Heart right ventricle (tissue), 16 donors: ENCODE measurements at regions not wholly inside any gene's neighbourhood (a gene's known extent, or its start where the extent isn't known, plus 50 kb on each side); places are given as distances from the start of the nearest gene placed in this dataset.
"Not testable (repeated sequence)": the region's sequence is repeated elsewhere in the genome, so short reads cannot be mapped to it uniquely, and the experiment has no call there.

ENCODE experiments used
- ATAC-seq, 8 donors: fragments of 200-7000 bp; cut with Tn5 transposase; one replicate each; pipeline ENCODE4 v1.9.1; 2020; ENCODE audit warnings: mild to moderate bottlenecking in 8 of 8, moderate library complexity in 8 of 8, moderate number of reproducible peaks in 1 of 8
- DNase-seq, 2 donors: peaks; one replicate each; pipeline ENCODE4 v3.0.0-alpha.2; 2020
- H3K27ac ChIP-seq, 10 donors: fragments of 200-600 bp; sonication (generic) in 2 of 10; one replicate each; pipeline versions ENCODE4 v1.5.0 to v1.8.0; 2020 to 2022; ENCODE audit warnings: mild to moderate bottlenecking in 3 of 10
- H3K27me3 ChIP-seq, 7 donors: fragments of 200-600 bp; one replicate each; pipeline ENCODE4 v1.8.0; 2021 to 2022; ENCODE audit warnings: mild to moderate bottlenecking in 2 of 7
- H3K36me3 ChIP-seq, 9 donors: fragments of 200-600 bp; sonication (generic) in 1 of 9; one replicate each; pipeline versions ENCODE4 v1.5.0 to v1.8.0; 2020 to 2022; ENCODE audit warnings: mild to moderate bottlenecking in 2 of 9
- H3K4me1 ChIP-seq, 9 donors: fragments of 200-600 bp; sonication (generic) in 1 of 9; one replicate each; pipeline versions ENCODE4 v1.5.0 to v1.8.0; 2020 to 2022; ENCODE audit warnings: mild to moderate bottlenecking in 4 of 9
- H3K4me3 ChIP-seq, 10 donors: fragments of 200-600 bp; sonication (generic) in 2 of 10; one replicate each; pipeline versions ENCODE4 v1.5.0 to v1.8.0; 2020 to 2022; ENCODE audit warnings: mild to moderate bottlenecking in 7 of 10, moderate library complexity in 2 of 10
- H3K9me3 ChIP-seq, 11 donors: fragments of 200-600 bp in 10 of 11; sonication (generic) in 2 of 11; one replicate each; pipeline versions ENCODE4 v1.5.0 to v1.8.0; 2013 to 2022; ENCODE audit warnings: mild to moderate bottlenecking in 2 of 11, control low read depth in 1 of 11, moderate library complexity in 1 of 11
- WGBS, 2 donors: extraction: QIAGEN DNeasy Blood & Tissue Kit; methylation state at CpG; one replicate each; pipeline ENCODE4 v1.1.7; 2013; ENCODE audit warnings: inconsistent platforms in 1 of 2; 5-methylcytosine and 5-hydroxymethylcytosine counted together
- intact Hi-C, 10 donors: fragments of 100-400 bp; cut with DNase I; formaldehyde crosslinking; loops; one replicate each; pipeline versions ENCODE4 v1.11.1 to v1.14.2; 2022
- TF ChIP-seq, protein P1 (sequence below), 9 donors: fragments of 200-600 bp; sonication (generic) in 2 of 9; IDR thresholded peaks; one replicate each; pipeline versions ENCODE4 v1.5.0 to v1.8.0; 2021 to 2022; ENCODE audit warnings: antibody characterized with exemption in 9 of 9, mild to moderate bottlenecking in 5 of 9, moderate library complexity in 1 of 9
- donor health status: Arrhythmogenic right ventricular cardiomyopathy.
- donor health status: ischemic (EF 13 %, LVEDD 7.1; RV severe dilation, severe dysfunction).
- donor health status: healthy with polysubstance abuse.
- donor health status: DM: no; HTN: yes; CAD: no.
- donor health status: DM: no; HTN: no; CAD: no.
- donor health status: ischemic (EF 25% LVEDD 6.9; RV normal size, moderate dysfunction).
- donor health status: ischemic (EF 25% LVEDD 5.7; RV mildly dilated, moderate dysfunction).
- donor health status: healthy.
- donor health status: DM: yes; HTN: yes; CAD: no.
- donor health status: Ischemic cardiomyopathy.
- donor health status: ischemic (EF 35%, LVEDD 5.7; RV mildly dilated, moderate dysfunction).
- donor health status: nonischemic (EF 11% LVEDD 7.7; RV severe dilation, severe dysfunction).
- donor health status: DM: yes; HTN: yes; CAD: no.
- donor health status: PGD.
- donor health status: ischemic (EF 29% LVEDD 5.4; RV normal size, mild dysfunction).
- donor health status: nonischemic (EF 23%, LVEDD 6.1; RV moderate dilation, normal function).

DNA sequence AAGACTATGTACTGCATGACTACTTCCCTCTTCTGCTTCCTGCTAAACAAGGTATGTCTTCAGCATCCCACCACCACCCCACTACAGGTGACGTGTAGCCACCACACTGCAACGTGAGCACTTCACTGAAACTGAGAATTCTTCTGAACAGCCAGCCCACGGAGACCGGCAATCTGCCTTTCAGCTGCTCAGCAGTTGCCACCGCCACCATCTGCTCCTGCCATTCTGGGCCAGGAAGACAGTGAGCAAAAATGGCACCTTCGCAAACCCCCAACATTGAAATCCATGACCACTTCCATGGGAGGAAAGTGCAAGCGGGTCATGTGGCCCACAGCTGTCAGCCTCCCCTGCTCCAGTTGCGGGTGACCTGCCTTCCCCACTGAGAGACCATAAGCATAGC, 443.4 kb upstream of the ST8SIA4 start:
- DNase-seq, result no peak
- H3K9me3 ChIP-seq, result peaks cover 0 to 27% (median 0%) of the 10 kb centered on the region in 11 donors
- no peaks in the 10 kb centered on the region for H3K27me3 ChIP-seq
- H3K4me1 ChIP-seq, result no peaks in the 10 kb centered on the region
- H3K4me3 ChIP-seq, result no peak overlapping the region
- WGBS, 2 donors, result 85 to 88% methylated on average over 8 of the region's 8 CpGs
- H3K27ac ChIP-seq, result no peak overlapping the region
- H3K36me3 ChIP-seq, result no peaks in the 10 kb centered on the region
- no peak for ATAC-seq
- intact Hi-C loops, result no loop called here
- TF ChIP-seq, protein P1, sequence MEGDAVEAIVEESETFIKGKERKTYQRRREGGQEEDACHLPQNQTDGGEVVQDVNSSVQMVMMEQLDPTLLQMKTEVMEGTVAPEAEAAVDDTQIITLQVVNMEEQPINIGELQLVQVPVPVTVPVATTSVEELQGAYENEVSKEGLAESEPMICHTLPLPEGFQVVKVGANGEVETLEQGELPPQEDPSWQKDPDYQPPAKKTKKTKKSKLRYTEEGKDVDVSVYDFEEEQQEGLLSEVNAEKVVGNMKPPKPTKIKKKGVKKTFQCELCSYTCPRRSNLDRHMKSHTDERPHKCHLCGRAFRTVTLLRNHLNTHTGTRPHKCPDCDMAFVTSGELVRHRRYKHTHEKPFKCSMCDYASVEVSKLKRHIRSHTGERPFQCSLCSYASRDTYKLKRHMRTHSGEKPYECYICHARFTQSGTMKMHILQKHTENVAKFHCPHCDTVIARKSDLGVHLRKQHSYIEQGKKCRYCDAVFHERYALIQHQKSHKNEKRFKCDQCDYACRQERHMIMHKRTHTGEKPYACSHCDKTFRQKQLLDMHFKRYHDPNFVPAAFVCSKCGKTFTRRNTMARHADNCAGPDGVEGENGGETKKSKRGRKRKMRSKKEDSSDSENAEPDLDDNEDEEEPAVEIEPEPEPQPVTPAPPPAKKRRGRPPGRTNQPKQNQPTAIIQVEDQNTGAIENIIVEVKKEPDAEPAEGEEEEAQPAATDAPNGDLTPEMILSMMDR (IDR thresholded peaks at IDR 0.05), result no peak

DNA sequence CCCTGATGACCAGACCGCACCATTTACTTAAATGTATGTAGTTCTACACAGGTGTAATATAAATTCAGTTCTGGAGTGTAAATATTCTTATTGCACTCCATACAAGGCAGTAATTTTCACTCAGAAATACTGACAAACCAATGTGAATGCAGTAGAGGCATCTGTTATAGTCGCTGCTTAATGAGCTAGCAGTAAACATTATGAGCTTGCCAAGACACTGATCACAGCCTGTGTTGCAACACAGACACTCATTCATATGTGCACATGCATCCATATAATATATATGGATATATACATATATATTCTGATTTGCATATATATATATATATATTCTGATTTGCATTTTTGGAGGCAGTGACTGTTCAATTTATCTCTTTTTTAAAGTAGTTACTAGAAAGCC, 435.1 kb upstream of the ST8SIA4 start:
- TF ChIP-seq, protein P1 (IDR thresholded peaks at IDR 0.05), result no peak
- Histone ChIP-seq H3K4me1 (no peaks in the 10 kb centered on the region), H3K27me3 (no peaks in the 10 kb centered on the region), H3K4me3 (no peak overlapping the region), H3K9me3 (peaks cover 0 to 5% (median 0%) of the 10 kb centered on the region in 11 donors), H3K36me3 (no peaks in the 10 kb centered on the region), H3K27ac (no peak overlapping the region)
- WGBS, 2 donors, result 77 to 93% methylated on average over 2 of the region's 2 CpGs
- ATAC-seq, result no peak
- intact Hi-C loops, result no loop called here
- no peak for DNase-seq

DNA sequence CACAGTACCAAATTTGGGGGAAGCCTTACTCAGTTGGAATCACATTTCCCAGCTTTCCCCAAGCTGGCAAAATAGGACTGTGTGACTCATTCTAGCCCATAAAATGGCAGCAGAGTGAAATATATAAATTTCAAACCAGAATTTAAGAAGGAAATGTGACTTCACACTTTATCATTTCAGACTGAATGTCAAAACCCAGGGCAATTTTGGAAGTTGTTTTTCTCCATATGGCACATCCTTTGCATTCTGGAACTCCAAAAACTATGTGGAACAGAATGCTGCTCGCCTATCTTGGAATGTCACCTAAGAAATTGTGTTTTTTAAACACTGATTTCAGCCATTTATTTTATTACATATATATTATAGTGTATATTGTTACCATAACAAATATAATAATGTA, 424.7 kb upstream of the ST8SIA4 start:
- no peak overlapping the region for H3K4me3 ChIP-seq
- DNase-seq, result no peak
- no peaks in the 10 kb centered on the region for H3K4me1 ChIP-seq
- intact Hi-C loops, result no loop called here
- H3K27me3 ChIP-seq, result no peaks in the 10 kb centered on the region
- WGBS, 2 donors, result 61 to 67% methylated on average over 1 of the region's 1 CpG
- ATAC-seq, result no peak
- H3K36me3 ChIP-seq, result no peaks in the 10 kb centered on the region
- TF ChIP-seq, protein P1 (IDR thresholded peaks at IDR 0.05), result no peak
- peaks cover 0 to 18% (median 0%) of the 10 kb centered on the region in 11 donors for H3K9me3 ChIP-seq
- no peak overlapping the region for H3K27ac ChIP-seq

DNA sequence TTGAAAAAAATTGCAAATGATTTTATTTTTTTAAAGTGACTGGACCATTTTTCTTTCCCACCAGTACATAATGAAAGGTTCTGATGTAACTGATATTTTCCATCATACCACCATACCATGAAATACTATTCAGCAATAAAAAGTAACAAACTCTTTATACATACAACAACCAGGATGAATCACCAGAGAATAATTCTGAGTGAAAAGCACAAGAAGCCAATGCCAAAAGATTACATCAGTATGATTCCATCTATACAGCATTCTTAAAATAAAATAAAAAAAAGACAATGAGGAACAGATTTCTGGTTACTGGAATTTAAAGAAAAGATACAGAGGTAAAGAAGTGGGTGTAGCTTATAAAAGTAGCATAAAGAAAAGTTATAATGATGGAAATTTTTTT, 423.7 kb upstream of the ST8SIA4 start:
- Histone ChIP-seq H3K9me3 (peaks cover 0 to 18% (median 0%) of the 10 kb centered on the region in 11 donors), H3K27ac (no peak overlapping the region), H3K27me3 (no peaks in the 10 kb centered on the region), H3K36me3 (no peaks in the 10 kb centered on the region), H3K4me3 (no peak overlapping the region), H3K4me1 (no peaks in the 10 kb centered on the region)
- intact Hi-C loops, result no loop called here
- DNase-seq, result no peak
- ATAC-seq, result no peak
- TF ChIP-seq, protein P1 (IDR thresholded peaks at IDR 0.05), result no peak

DNA sequence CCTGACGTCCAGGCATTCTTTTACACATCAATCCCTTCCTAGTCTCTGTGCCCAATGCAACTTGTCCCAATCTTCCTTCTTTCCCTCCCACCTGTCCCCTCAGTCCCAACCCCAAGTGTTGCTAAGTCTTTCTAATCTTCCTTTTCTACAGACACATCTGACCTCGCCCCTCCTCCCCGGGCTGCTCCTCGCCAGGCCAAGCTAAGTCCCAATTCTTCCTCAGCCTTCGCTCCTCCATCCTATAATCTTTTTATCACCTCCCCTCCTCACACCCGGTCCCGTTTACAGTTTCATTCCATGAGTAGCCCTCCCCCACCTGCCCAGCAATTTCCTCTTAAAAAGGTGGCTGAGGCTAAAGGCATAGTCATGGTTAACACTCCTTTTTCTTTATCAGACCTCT, 413.3 kb upstream of the ST8SIA4 start:
- 49 to 62% methylated on average over 7 of the region's 7 CpGs for WGBS, 2 donors

More for the DNA sequence above, 413.3 kb upstream of the ST8SIA4 start:
- H3K4me3 ChIP-seq, H3K36me3 ChIP-seq, H3K4me1 ChIP-seq, H3K27me3 ChIP-seq, H3K9me3 ChIP-seq, H3K27ac ChIP-seq, intact Hi-C loops, ATAC-seq, DNase-seq: not testable (repeated sequence)
